H1 (cell line): ENCODE measurements at regions not wholly inside any gene's neighbourhood (a gene's known extent, or its start where the extent isn't known, plus 50 kb on each side); places are given as distances from the start of the nearest gene placed in this dataset.

Experiments
- JUND ChIP-seq: IDR thresholded peaks from 2 replicates; pipeline ENCODE4 v1.6.1; 2011; ENCODE audit warnings: mild to moderate bottlenecking, improper control_type of control experiment, low read length
- POU5F1 ChIP-seq: IDR thresholded peaks from 2 replicates; pipeline ENCODE4 v1.6.1; 2011; ENCODE audit warnings: low read depth, mild to moderate bottlenecking, low read length, moderate library complexity

DNA sequence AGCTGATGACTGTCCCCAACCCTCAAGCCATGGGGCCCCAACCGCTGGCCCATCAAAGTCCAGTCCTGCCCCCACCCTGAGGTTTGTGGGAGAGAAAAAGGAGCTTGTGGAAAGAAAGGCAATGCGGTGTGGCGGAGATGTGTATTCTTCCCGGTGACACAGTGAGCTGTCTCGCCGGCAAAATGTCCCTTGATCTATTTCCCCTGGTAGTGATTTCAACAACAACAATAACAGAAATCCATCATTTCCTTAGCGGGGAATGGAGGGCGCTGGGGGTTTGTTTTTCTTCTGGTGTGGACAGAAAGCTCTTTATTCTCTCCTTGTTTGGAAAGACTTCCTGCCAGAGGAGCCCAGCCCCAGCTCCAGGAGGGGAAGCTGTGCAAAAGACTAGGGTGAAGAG is 93.7 kb upstream of the LHX5 start (continued):
- TF ChIP-seq JUND (no peak), POU5F1 (no peak)
- TF ChIP-seq, all 59 proteins: peak for 0
